Tibial nerve (tissue), 4 donors: ENCODE measurements at regions not wholly inside any gene's neighbourhood (a gene's known extent, or its start where the extent isn't known, plus 50 kb on each side); places are given as distances from the start of the nearest gene placed in this dataset.

Source experiments
- DNase-seq, 2 donors: peaks; one replicate each; pipeline ENCODE4 v3.0.0-alpha.2; 2019; ENCODE audit warnings: low spot score in 2 of 2
- H3K27ac ChIP-seq, 4 donors: fragments of 200-600 bp; sonication (generic) in 3 of 4; one replicate each; pipeline ENCODE4 v1.5.1; 2017 to 2019; ENCODE audit warnings: mild to moderate bottlenecking in 1 of 4
- H3K27me3 ChIP-seq, 2 donors: fragments of 200-600 bp; sonication (generic) in 1 of 2; one replicate each; pipeline versions ENCODE4 v1.5.1 to v1.6.0; 2017 to 2019
- H3K36me3 ChIP-seq, 3 donors: fragments of 200-600 bp; sonication (generic); one replicate each; pipeline ENCODE4 v1.5.1; 2018 to 2019
- H3K4me1 ChIP-seq, 4 donors: fragments of 200-600 bp; sonication (generic) in 3 of 4; one replicate each; pipeline ENCODE4 v1.5.1; 2017 to 2019
- H3K4me3 ChIP-seq, 4 donors: fragments of 200-600 bp; sonication (generic) in 3 of 4; one replicate each; pipeline ENCODE4 v1.5.1; 2017 to 2019; ENCODE audit warnings: mild to moderate bottlenecking in 1 of 4, moderate library complexity in 1 of 4
- H3K9me3 ChIP-seq, 4 donors: fragments of 200-600 bp; sonication (generic) in 3 of 4; one replicate each; pipeline ENCODE4 v1.5.1; 2017 to 2019
- EP300 ChIP-seq, 2 donors: sonication (generic); formaldehyde crosslinking; IDR thresholded peaks; one replicate each; pipeline ENCODE4 v1.6.1; 2017; ENCODE audit warnings: antibody characterized with exemption in 2 of 2, mild to moderate bottlenecking in 1 of 2
- POLR2A ChIP-seq, 2 donors: fragments of 450-650 bp; IDR thresholded peaks; one replicate each; pipeline ENCODE4 v1.6.1; 2017; ENCODE audit warnings: antibody characterized with exemption in 2 of 2, mild to moderate bottlenecking in 2 of 2, moderate library complexity in 2 of 2
- WGBS, 2 donors: methylation state at CpG; one replicate each; pipeline ENCODE4 v1.1.5; 2018; 5-methylcytosine and 5-hydroxymethylcytosine counted together
- TF ChIP-seq, protein P1 (sequence below), 5 experiments: fragments of 200-600 bp in 3 of 5; fragments of 450-650 bp in 2 of 5; sonication (generic) in 3 of 5; IDR thresholded peaks; one replicate each; pipeline ENCODE4 v1.5.1; 2016 to 2019; ENCODE audit warnings: antibody characterized with exemption in 5 of 5, mild to moderate bottlenecking in 3 of 5, moderate library complexity in 2 of 5

DNA sequence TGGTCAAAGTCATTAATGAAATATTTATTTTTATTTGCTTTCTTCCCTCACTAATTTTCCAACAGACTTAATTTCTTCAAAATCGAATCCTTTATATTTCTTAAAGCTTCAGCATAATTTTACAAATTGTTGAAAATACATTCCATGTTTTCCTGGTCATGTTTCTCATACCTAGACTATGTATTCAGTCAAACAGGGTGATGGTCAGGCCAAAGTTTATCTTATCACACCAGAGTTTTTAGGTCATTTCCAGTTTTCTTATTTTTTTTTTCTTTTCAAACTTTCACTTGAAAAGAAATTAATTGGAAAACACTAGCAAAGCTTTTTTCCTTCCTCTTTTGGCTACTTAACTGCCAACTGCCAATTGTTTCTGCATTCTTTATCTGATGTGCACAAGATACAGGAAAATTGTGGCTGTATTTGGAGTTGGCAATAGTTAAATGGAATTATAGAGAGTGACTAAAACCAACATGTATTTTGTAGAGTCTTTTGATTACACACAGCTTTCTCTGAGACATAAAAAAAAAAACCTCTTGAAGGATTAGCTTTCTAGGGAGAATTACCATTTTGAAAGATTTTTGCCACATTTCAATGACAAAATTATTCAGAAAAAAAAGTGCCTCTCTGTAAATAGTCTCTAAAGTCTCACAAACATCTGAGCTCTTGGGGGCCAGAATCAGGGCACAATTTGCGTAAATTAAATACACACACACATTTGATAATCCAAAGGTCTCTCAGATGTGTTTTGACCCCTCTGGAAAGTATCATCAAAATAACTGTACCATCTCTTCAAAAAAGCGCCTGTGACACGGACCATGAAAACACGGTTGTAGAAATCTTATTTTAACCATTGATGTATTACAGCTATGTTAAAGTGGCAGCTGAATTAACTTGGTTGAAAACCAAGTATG is 603.2 kb upstream of the KCNMB2 start:
- H3K9me3 ChIP-seq, result no peaks in the 10 kb centered on the region
- H3K27me3 ChIP-seq, result no peaks in the 10 kb centered on the region
- H3K27ac ChIP-seq, result no peak overlapping the region
- WGBS, 2 donors, result 43 to 47% methylated on average over 5 of the region's 5 CpGs
- TF ChIP-seq POLR2A (IDR thresholded peaks at IDR 0.05) (no peak), EP300 (IDR thresholded peaks at IDR 0.05) (peak in 1 of 2 donors; percentile 7)
- TF ChIP-seq, protein P1, sequence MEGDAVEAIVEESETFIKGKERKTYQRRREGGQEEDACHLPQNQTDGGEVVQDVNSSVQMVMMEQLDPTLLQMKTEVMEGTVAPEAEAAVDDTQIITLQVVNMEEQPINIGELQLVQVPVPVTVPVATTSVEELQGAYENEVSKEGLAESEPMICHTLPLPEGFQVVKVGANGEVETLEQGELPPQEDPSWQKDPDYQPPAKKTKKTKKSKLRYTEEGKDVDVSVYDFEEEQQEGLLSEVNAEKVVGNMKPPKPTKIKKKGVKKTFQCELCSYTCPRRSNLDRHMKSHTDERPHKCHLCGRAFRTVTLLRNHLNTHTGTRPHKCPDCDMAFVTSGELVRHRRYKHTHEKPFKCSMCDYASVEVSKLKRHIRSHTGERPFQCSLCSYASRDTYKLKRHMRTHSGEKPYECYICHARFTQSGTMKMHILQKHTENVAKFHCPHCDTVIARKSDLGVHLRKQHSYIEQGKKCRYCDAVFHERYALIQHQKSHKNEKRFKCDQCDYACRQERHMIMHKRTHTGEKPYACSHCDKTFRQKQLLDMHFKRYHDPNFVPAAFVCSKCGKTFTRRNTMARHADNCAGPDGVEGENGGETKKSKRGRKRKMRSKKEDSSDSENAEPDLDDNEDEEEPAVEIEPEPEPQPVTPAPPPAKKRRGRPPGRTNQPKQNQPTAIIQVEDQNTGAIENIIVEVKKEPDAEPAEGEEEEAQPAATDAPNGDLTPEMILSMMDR (IDR thresholded peaks at IDR 0.05), result no peak
- peaks cover 0 to 42% (median 0%) of the 10 kb centered on the region in 4 donors for H3K4me1 ChIP-seq
- H3K4me3 ChIP-seq, result no peak overlapping the region
- no peaks in the 10 kb centered on the region for H3K36me3 ChIP-seq
- no peak for DNase-seq

DNA sequence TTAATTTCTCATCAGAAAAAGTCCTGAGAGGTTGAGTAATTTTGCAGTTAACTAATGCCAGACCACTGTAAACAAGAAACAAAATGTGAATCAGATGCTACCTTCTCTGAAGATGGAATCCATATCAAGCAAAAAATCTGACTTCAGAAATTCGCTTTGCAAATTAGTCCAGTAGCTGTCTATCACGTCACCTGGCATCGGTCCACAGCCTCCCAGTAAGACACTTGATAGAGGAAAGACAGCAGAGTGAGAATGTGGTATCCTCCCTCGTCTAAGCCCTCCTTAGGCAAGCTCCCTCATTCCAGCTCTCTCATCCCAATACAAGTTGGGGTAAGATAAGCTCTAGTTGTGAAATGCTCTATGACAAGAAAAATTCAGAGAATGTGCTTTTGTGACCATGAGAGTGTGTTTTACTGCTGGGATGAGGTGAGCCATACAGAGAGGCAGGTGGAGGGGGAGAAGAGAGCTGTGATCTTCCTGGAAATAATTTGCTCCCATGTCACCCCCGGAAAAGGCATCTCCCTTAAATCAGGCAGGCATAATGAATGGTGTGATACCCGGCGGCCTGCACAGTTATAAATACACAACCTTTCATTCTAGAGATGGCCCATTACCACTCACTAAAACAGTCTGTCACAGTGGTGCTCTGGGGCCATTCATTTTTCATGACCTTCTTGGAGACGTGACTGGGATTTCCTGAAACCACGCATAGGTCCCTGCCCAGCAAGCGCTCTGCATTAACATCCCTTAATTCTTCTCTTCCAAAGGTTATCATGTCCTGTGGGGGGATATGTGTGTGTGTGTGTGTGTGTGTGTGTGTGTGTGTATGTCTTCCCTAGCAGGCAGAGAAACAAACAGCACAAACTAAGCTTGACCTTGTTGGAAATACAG is 602.0 kb upstream of the KCNMB2 start:
- H3K36me3 ChIP-seq, result no peaks in the 10 kb centered on the region
- WGBS, 2 donors, result 82 to 88% methylated on average over 10 of the region's 10 CpGs
- H3K27me3 ChIP-seq, result no peaks in the 10 kb centered on the region
- TF ChIP-seq POLR2A (IDR thresholded peaks at IDR 0.05), result no peak
- TF ChIP-seq, protein P1 (IDR thresholded peaks at IDR 0.05), result no peak
- no peak for TF ChIP-seq EP300 (IDR thresholded peaks at IDR 0.05)
- no peak overlapping the region for H3K4me3 ChIP-seq
- H3K4me1 ChIP-seq, result peaks cover 0 to 39% (median 0%) of the 10 kb centered on the region in 4 donors
- no peaks in the 10 kb centered on the region for H3K9me3 ChIP-seq
- DNase-seq, result peak in 1 of 2 donors; percentile 26
- H3K27ac ChIP-seq, result no peak overlapping the region

DNA sequence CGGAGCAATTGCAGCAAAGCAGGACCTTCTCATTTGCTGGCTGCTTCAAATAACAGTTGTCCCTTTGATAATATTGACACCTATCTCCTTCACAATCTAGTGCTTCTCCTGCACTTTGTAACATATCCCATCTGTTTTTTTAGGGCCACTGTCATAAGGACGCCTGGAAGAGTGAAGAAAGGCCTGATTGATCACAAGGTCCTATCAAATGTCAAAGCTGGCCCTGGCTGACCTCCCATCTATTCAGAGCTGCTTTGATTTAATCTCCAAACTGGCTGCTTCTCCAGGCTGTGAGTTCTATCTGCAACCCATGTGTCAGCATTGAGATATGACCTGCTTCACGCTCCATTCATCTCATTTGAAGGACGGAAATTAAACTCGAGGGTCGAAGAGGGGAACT is 601.2 kb upstream of the KCNMB2 start:
- TF ChIP-seq, protein P1 (IDR thresholded peaks at IDR 0.05), result no peak
- Histone ChIP-seq H3K27ac (no peak overlapping the region), H3K4me3 (no peak overlapping the region), H3K36me3 (no peaks in the 10 kb centered on the region), H3K9me3 (no peaks in the 10 kb centered on the region), H3K4me1 (peaks cover 0 to 39% (median 0%) of the 10 kb centered on the region in 4 donors), H3K27me3 (no peaks in the 10 kb centered on the region)
- 70 to 72% methylated on average over 6 of the region's 6 CpGs for WGBS, 2 donors
- DNase-seq, result no peak

DNA sequence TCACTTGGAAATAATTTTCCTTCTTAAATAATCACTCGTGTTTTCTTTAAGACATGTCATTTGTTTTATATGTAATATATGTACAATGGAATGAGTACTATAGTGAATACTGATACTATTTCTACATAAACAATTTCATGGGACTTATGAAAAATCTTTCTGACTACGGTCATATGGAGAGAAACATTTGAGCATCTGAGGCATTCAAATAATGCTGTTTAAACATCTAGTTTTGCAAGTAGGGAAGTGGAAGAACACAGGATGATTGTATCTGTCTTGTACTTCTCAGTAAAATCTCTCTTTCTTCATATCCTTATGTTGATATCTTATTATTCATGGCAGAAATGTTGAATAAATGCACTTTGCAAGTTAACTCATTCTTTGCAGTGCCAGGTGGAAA is 599.5 kb upstream of the KCNMB2 start:
- H3K4me3 ChIP-seq, result no peak overlapping the region
- H3K9me3 ChIP-seq, result no peaks in the 10 kb centered on the region
- TF ChIP-seq EP300 (IDR thresholded peaks at IDR 0.05) (no peak), POLR2A (IDR thresholded peaks at IDR 0.05) (no peak)
- TF ChIP-seq, protein P1 (IDR thresholded peaks at IDR 0.05), result no peak
- H3K36me3 ChIP-seq, result no peaks in the 10 kb centered on the region
- WGBS, 2 donors, result 61 to 64% methylated on average over 2 of the region's 2 CpGs
- DNase-seq, result no peak
- no peak overlapping the region for H3K27ac ChIP-seq
- no peaks in the 10 kb centered on the region for H3K27me3 ChIP-seq
- H3K4me1 ChIP-seq, result peaks cover 0 to 29% (median 0%) of the 10 kb centered on the region in 4 donors
